ENCODE measurements at regions not wholly inside any gene's neighbourhood (a gene's known extent, or its start where the extent isn't known, plus 50 kb on each side); places are given as distances from the start of the nearest gene placed in this dataset.

DNA sequence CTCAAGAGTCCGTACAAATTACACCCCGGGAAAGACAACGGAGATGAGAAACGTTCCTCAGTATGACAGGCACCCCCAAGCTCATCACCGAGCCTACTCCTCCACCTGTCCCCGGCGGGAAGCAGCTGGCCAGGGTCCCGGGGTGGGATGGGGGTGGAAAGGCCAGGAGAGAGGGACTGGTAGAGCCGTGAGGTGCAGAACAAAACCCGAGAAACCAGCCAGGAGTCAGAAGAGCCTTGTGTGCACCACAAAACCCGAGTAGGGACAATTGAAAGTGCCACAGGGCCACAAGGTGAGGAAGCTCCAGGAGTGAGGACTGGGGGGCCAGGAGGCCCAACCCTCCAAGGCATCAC lies 75.5 kb upstream of the SALL3 start:
- Histone ChIP-seq H3K4me1 (ENCODE audit: control insufficient read depth in 2 of 2, insufficient read depth in 2 of 2, low read length in 1 of 2) (no peaks in the 10 kb centered on the region), H3K4me3 (ENCODE audit: low read depth in 1 of 2, low read length in 2 of 2) (no peak overlapping the region), H3K36me3 (ENCODE audit: control insufficient read depth in 2 of 2, insufficient read depth in 2 of 2, low read length in 1 of 2) (no peaks in the 10 kb centered on the region), H3K27me3 (ENCODE audit: control insufficient read depth in 1 of 2, insufficient read depth in 2 of 2, low read length in 2 of 2) (no peaks in the 10 kb centered on the region), H3K9me3 (ENCODE audit: control insufficient read depth in 2 of 2, insufficient read depth in 1 of 2, low read depth in 1 of 2, low read length in 1 of 2) (peaks cover 0 to 5% of the 10 kb centered on the region in 2 donors), H3K27ac (ENCODE audit: low read depth in 2 of 2, low read length in 1 of 2) (no peak overlapping the region)
- WGBS, 2 donors: 76 to 78% methylated on average over 11 of the region's 11 CpGs

DNA sequence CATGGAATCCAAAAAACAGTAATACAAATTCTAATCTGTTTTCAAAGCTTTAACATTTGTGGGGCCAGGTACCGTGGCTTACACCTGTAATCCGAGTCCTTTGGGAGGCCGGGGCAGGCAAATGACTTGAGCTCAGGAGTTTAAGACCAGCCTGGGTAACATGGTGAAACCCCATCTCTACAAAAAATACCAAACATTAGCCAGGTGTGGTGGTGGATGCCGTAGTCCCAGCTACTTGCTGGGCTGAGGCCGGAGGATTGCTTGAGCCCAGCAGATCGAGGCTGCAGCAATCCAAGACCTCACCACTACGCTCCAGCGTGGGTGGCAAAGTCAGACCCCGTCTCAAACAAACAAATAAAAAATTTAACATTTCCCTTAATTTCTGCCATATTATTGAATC lies 74.3 kb upstream of the SALL3 start:
- H3K27me3 ChIP-seq (ENCODE audit: control insufficient read depth in 1 of 2, insufficient read depth in 2 of 2, low read length in 2 of 2): no peaks in the 10 kb centered on the region
- no peak overlapping the region for H3K27ac ChIP-seq (ENCODE audit: low read depth in 2 of 2, low read length in 1 of 2)
- 83 to 86% methylated on average over 9 of the region's 9 CpGs for WGBS, 2 donors

DNA sequence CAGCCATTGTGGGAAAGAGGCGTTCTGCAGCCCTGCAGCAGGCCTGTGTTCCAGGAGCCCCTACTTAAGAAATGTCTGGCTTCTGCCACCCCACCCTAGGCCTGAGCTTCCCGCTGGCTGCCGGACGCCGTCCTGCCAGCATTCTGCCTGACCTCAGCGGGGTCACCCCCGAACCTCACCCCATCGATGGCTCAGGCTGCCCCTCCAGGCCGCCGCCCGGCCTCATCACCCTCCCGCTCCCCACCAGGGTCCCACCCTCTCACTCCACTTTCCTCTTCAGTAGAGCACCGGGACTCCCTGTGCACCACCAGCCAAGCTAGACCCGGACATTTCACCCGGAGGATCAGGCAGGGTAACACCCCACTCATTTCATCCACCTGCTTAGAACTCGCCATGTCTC lies 73.6 kb upstream of the SALL3 start:
- H3K36me3 ChIP-seq (ENCODE audit: control insufficient read depth in 2 of 2, insufficient read depth in 2 of 2, low read length in 1 of 2): no peaks in the 10 kb centered on the region
- H3K27ac ChIP-seq (ENCODE audit: low read depth in 2 of 2, low read length in 1 of 2): no peak overlapping the region
- 85 to 91% methylated on average over 16 of the region's 16 CpGs for WGBS, 2 donors
- no peaks in the 10 kb centered on the region for H3K4me1 ChIP-seq (ENCODE audit: control insufficient read depth in 2 of 2, insufficient read depth in 2 of 2, low read length in 1 of 2)
- H3K27me3 ChIP-seq (ENCODE audit: control insufficient read depth in 1 of 2, insufficient read depth in 2 of 2, low read length in 2 of 2): no peaks in the 10 kb centered on the region
- no peak overlapping the region for H3K4me3 ChIP-seq (ENCODE audit: low read depth in 1 of 2, low read length in 2 of 2)
- no peaks in the 10 kb centered on the region for H3K9me3 ChIP-seq (ENCODE audit: control insufficient read depth in 2 of 2, insufficient read depth in 1 of 2, low read depth in 1 of 2, low read length in 1 of 2)

More for the DNA sequence above, 74.3 kb upstream of the SALL3 start:
- H3K4me3 ChIP-seq (ENCODE audit: low read depth in 1 of 2, low read length in 2 of 2): no peak overlapping the region
- H3K4me1 ChIP-seq (ENCODE audit: control insufficient read depth in 2 of 2, insufficient read depth in 2 of 2, low read length in 1 of 2): no peaks in the 10 kb centered on the region
- H3K9me3 ChIP-seq (ENCODE audit: control insufficient read depth in 2 of 2, insufficient read depth in 1 of 2, low read depth in 1 of 2, low read length in 1 of 2): no peaks in the 10 kb centered on the region
- no peaks in the 10 kb centered on the region for H3K36me3 ChIP-seq (ENCODE audit: control insufficient read depth in 2 of 2, insufficient read depth in 2 of 2, low read length in 1 of 2)

DNA sequence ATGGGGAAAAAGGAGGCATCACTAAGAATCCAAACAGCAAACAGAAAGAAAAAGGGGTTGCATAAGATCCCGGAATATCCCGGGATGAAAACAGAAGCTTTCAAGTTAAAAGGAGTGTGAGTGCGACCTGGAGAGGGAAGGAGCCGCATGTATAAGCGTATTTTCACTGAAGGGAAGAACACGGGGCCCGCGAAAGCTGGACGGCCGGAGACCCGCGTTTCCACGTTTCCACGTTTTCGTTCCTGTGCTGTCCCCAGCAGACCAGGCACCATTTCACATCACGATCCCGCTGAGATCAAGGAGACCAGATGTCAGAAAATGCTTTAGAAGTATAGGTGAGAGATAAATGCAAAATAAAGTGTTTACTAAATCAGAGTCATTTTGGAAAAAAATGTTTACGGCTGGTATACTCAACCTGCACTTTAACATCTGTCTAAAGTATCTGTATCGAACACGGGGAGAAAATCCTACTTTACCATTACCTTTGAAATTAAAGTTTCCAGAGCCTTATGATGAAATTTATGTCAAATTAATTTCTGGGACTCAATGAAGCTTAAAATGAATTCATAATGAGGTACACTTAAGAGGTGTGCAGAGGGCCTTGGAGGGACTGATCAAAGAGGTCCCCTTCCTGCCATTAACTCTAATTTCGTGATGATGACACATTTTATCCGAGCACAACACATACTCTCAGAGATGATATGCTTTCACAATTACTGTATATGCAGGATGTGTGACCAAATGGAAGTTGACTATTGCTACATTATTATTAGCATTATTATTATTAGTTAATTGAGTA lies 71.0 kb upstream of the SALL3 start:
- H3K4me1 ChIP-seq (ENCODE audit: control insufficient read depth in 2 of 2, insufficient read depth in 2 of 2, low read length in 1 of 2): no peaks in the 10 kb centered on the region
- 90 to 91% methylated on average over 22 of the region's 22 CpGs for WGBS, 2 donors
- no peaks in the 10 kb centered on the region for H3K9me3 ChIP-seq (ENCODE audit: control insufficient read depth in 2 of 2, insufficient read depth in 1 of 2, low read depth in 1 of 2, low read length in 1 of 2)
- no peak overlapping the region for H3K27ac ChIP-seq (ENCODE audit: low read depth in 2 of 2, low read length in 1 of 2)
- H3K27me3 ChIP-seq (ENCODE audit: control insufficient read depth in 1 of 2, insufficient read depth in 2 of 2, low read length in 2 of 2): no peaks in the 10 kb centered on the region
- H3K36me3 ChIP-seq (ENCODE audit: control insufficient read depth in 2 of 2, insufficient read depth in 2 of 2, low read length in 1 of 2): no peaks in the 10 kb centered on the region
- no peak overlapping the region for H3K4me3 ChIP-seq (ENCODE audit: low read depth in 1 of 2, low read length in 2 of 2)

DNA sequence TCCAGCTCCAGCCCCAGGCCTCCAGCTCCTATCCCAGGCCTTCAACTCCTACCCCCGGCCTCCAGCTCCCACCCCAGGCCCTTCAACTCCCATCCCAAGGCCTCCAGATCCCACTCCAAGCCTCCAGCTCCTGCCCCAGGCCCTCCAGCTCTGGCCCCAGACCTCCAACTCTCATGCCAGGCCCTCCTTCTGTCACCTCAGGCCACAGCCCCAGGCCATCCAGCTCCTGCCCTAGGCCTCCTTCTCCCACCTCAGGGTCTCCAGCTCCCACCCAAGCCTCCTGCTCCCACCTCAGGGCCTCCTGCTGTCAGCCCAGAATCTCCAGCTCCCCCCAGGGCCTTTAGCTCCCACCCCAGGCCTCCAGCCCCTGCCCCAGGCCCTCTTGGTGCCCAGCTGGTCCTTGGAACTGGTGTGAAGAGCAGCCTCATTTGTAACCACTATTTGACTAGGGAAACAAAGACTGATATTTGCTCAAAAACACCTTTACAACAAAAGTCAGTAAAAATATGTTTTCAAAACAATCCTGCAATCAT lies 67.8 kb upstream of the SALL3 start:
- Histone ChIP-seq H3K4me3 (ENCODE audit: low read depth in 1 of 2, low read length in 2 of 2) (no peak overlapping the region), H3K36me3 (ENCODE audit: control insufficient read depth in 2 of 2, insufficient read depth in 2 of 2, low read length in 1 of 2) (no peaks in the 10 kb centered on the region), H3K27ac (ENCODE audit: low read depth in 2 of 2, low read length in 1 of 2) (no peak overlapping the region), H3K4me1 (ENCODE audit: control insufficient read depth in 2 of 2, insufficient read depth in 2 of 2, low read length in 1 of 2) (peaks cover 0 to 4% of the 10 kb centered on the region in 2 donors), H3K9me3 (ENCODE audit: control insufficient read depth in 2 of 2, insufficient read depth in 1 of 2, low read depth in 1 of 2, low read length in 1 of 2) (no peaks in the 10 kb centered on the region), H3K27me3 (ENCODE audit: control insufficient read depth in 1 of 2, insufficient read depth in 2 of 2, low read length in 2 of 2) (no peaks in the 10 kb centered on the region)
- WGBS, 2 donors: 31 to 57% methylated on average over 1 of the region's 1 CpG

DNA sequence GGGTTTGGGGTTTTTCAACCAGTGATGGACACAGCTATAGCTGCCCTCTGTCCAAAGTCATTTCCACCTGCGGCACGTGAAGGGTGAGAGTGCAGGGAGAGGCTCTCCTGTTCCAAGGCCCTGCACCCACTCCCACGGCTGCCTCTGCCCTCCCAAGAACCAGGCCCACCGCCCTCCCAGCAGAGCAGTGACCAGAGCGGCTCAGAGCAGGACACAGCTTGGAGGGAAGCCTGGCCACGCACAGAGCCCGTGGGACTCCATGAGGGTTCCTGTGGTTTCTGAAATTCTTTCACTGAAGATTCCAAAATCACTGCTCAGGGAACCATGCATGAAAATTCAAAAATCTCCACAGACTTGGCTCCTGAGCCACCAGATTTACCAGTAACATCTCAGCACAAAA lies 67.3 kb upstream of the SALL3 start:
- H3K27ac ChIP-seq (ENCODE audit: low read depth in 2 of 2, low read length in 1 of 2): no peak overlapping the region
- no peaks in the 10 kb centered on the region for H3K9me3 ChIP-seq (ENCODE audit: control insufficient read depth in 2 of 2, insufficient read depth in 1 of 2, low read depth in 1 of 2, low read length in 1 of 2)
- WGBS, 2 donors: 90 to 93% methylated on average over 7 of the region's 7 CpGs
- H3K4me3 ChIP-seq (ENCODE audit: low read depth in 1 of 2, low read length in 2 of 2): no peak overlapping the region
- H3K27me3 ChIP-seq (ENCODE audit: control insufficient read depth in 1 of 2, insufficient read depth in 2 of 2, low read length in 2 of 2): no peaks in the 10 kb centered on the region
- H3K36me3 ChIP-seq (ENCODE audit: control insufficient read depth in 2 of 2, insufficient read depth in 2 of 2, low read length in 1 of 2): no peaks in the 10 kb centered on the region
- peaks cover 0 to 4% of the 10 kb centered on the region in 2 donors for H3K4me1 ChIP-seq (ENCODE audit: control insufficient read depth in 2 of 2, insufficient read depth in 2 of 2, low read length in 1 of 2)

DNA sequence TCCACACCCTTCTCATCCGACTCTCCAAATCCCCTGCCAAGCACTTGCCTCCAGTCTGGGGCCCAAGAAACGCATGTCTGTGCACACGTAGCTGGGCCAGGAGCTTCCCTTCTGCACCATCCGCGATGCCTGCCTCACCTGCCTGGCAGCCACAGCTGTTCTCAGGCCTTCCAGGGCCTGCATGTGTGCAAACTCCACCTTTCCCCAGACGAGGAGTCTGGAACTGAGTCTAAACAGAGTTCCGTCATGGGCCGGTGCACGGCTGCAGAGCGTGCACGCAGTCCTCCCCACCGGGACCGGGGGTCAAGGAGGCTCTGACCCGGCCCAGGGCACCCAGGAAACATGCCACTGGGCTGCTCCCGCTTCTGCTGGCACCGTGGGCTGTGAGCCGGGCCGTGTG lies 66.8 kb upstream of the SALL3 start:
- no peaks in the 10 kb centered on the region for H3K9me3 ChIP-seq (ENCODE audit: control insufficient read depth in 2 of 2, insufficient read depth in 1 of 2, low read depth in 1 of 2, low read length in 1 of 2)
- H3K36me3 ChIP-seq (ENCODE audit: control insufficient read depth in 2 of 2, insufficient read depth in 2 of 2, low read length in 1 of 2): no peaks in the 10 kb centered on the region
- no peaks in the 10 kb centered on the region for H3K27me3 ChIP-seq (ENCODE audit: control insufficient read depth in 1 of 2, insufficient read depth in 2 of 2, low read length in 2 of 2)
- no peak overlapping the region for H3K4me3 ChIP-seq (ENCODE audit: low read depth in 1 of 2, low read length in 2 of 2)
- peaks cover 0 to 4% of the 10 kb centered on the region in 2 donors for H3K4me1 ChIP-seq (ENCODE audit: control insufficient read depth in 2 of 2, insufficient read depth in 2 of 2, low read length in 1 of 2)
- H3K27ac ChIP-seq (ENCODE audit: low read depth in 2 of 2, low read length in 1 of 2): no peak overlapping the region
- 70 to 76% methylated on average over 18 of the region's 18 CpGs for WGBS, 2 donors

DNA sequence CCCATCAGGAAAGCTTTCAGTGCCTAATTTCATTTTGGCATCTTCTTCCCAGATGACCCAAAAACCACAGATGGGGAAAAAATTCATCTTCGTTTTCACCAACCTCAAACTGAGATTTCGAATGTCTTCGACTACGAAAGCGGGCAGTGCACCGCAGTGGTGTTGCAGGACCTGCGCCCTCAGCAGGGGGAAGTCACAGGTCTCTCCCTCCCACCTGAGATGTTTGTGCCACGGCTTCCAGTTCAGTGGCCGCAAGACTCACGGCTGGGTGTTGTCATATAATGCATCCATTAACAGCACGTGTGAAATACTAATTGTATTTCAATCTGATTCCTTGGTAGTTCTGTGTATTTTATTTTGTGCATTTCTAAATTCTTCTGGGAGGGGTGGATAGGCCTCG lies 66.2 kb upstream of the SALL3 start:
- 85 to 87% methylated on average over 12 of the region's 12 CpGs for WGBS, 2 donors
- Histone ChIP-seq H3K4me1 (ENCODE audit: control insufficient read depth in 2 of 2, insufficient read depth in 2 of 2, low read length in 1 of 2) (peaks cover 0 to 4% of the 10 kb centered on the region in 2 donors), H3K9me3 (ENCODE audit: control insufficient read depth in 2 of 2, insufficient read depth in 1 of 2, low read depth in 1 of 2, low read length in 1 of 2) (no peaks in the 10 kb centered on the region), H3K27ac (ENCODE audit: low read depth in 2 of 2, low read length in 1 of 2) (no peak overlapping the region), H3K36me3 (ENCODE audit: control insufficient read depth in 2 of 2, insufficient read depth in 2 of 2, low read length in 1 of 2) (no peaks in the 10 kb centered on the region), H3K4me3 (ENCODE audit: low read depth in 1 of 2, low read length in 2 of 2) (no peak overlapping the region), H3K27me3 (ENCODE audit: control insufficient read depth in 1 of 2, insufficient read depth in 2 of 2, low read length in 2 of 2) (no peaks in the 10 kb centered on the region)

DNA sequence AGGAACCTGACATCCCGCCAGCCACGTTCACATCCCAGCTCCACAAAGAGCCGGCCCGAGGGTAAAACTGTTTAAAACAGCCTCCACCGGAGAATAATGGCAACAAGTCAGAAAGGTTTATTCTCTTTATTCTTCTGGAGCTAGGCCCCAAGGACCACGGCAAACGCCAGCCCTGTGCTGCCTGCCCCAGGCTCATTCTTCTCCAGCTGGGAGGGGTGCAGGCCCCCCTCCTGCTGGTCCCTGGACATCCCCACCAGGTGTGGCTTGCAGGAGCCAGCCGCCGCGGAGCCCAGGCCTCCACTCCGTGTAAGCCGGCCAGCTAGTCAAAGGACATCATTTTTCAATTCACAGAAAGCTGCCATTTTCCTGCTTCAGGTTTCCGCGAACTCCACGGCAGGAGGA lies 65.8 kb upstream of the SALL3 start:
- no peak overlapping the region for H3K4me3 ChIP-seq (ENCODE audit: low read depth in 1 of 2, low read length in 2 of 2)
- H3K27ac ChIP-seq (ENCODE audit: low read depth in 2 of 2, low read length in 1 of 2): no peak overlapping the region
- H3K9me3 ChIP-seq (ENCODE audit: control insufficient read depth in 2 of 2, insufficient read depth in 1 of 2, low read depth in 1 of 2, low read length in 1 of 2): no peaks in the 10 kb centered on the region
- peaks cover 0 to 4% of the 10 kb centered on the region in 2 donors for H3K4me1 ChIP-seq (ENCODE audit: control insufficient read depth in 2 of 2, insufficient read depth in 2 of 2, low read length in 1 of 2)
- H3K27me3 ChIP-seq (ENCODE audit: control insufficient read depth in 1 of 2, insufficient read depth in 2 of 2, low read length in 2 of 2): no peaks in the 10 kb centered on the region
- WGBS, 2 donors: 56 to 61% methylated on average over 15 of the region's 15 CpGs
- H3K36me3 ChIP-seq (ENCODE audit: control insufficient read depth in 2 of 2, insufficient read depth in 2 of 2, low read length in 1 of 2): no peaks in the 10 kb centered on the region
